AG09319 (cell line): ENCODE measurements at regions not wholly inside any gene's neighbourhood (a gene's known extent, or its start where the extent isn't known, plus 50 kb on each side); places are given as distances from the start of the nearest gene placed in this dataset.

ENCODE experiments used
- DNase-seq: peaks from one replicate; pipeline ENCODE4 v3.0.0-alpha.2; 2010; ENCODE audit warnings: low read depth; ENCODE audit errors: extremely low read depth
- TF ChIP-seq, protein P1 (sequence below): IDR thresholded peaks from 2 replicates; pipeline ENCODE4 v1.5.1; 2011; ENCODE audit warnings: low read depth, mild to moderate bottlenecking, inconsistent platforms, low read length, moderate library complexity

- no peak for DNase-seq
- TF ChIP-seq, protein P1, sequence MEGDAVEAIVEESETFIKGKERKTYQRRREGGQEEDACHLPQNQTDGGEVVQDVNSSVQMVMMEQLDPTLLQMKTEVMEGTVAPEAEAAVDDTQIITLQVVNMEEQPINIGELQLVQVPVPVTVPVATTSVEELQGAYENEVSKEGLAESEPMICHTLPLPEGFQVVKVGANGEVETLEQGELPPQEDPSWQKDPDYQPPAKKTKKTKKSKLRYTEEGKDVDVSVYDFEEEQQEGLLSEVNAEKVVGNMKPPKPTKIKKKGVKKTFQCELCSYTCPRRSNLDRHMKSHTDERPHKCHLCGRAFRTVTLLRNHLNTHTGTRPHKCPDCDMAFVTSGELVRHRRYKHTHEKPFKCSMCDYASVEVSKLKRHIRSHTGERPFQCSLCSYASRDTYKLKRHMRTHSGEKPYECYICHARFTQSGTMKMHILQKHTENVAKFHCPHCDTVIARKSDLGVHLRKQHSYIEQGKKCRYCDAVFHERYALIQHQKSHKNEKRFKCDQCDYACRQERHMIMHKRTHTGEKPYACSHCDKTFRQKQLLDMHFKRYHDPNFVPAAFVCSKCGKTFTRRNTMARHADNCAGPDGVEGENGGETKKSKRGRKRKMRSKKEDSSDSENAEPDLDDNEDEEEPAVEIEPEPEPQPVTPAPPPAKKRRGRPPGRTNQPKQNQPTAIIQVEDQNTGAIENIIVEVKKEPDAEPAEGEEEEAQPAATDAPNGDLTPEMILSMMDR, result no peak
Measured at GRCh38 chr10:120282421-120282820, 174.6 kb upstream of the PLPP4 start.

DNA sequence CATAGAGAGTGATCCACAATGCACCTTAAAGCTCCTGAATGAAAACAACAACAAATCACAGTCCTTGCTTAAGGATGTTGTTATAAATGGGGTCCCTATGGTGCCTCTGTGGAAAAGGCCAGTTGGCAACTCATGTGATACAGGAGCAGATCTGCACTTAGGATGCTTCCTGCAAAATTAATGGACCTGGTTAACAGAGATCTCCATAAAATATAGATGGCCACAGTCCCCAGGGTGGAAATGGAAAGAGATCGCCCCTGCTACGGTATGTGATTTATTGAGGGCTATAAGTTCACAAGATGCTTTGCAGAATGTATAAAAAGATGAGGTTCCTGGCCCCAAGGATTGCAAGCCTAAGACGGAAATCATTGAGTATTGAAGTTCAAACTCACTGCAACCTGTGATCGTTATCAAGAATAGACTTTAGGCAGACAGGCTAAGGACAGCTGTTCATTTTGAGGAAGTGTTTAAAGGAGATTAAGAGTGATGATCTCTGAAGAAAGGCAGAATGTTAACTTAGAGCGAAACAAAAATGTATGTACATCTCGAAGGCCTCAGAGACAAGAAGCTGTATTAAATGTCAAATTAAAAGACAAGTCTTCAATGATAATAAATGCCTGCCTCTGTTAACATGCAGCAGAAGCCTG is 174.1 kb upstream of the PLPP4 start:
- TF ChIP-seq, protein P1, result no peak
- no peak for DNase-seq

GRCh38 chr10:120285408-120285807 is 171.6 kb upstream of the PLPP4 start:
- DNase-seq, result no peak

DNA sequence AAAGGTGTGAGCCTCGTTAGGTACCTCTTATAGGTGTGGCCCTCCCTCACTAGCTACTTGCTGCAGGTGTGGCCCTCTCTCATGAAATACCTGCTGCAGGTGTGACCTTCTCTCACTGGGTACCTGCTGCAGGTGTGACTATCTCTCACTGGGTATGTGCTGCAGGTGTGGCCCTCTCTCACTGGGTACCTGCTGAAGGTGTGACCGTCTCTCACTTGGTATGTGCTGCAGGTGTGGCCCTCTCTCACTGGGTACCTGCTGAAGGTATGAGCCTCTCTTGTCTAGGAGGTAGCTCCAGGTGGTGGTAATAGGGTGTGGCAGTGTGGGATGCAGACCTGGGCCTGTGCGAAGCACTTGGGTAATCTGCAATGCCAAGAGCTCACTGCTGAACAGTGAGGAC is 170.7 kb upstream of the PLPP4 start:
- TF ChIP-seq, protein P1, result no peak
- no peak for DNase-seq

More at GRCh38 chr10:120285408-120285807, 171.6 kb upstream of the PLPP4 start:
- TF ChIP-seq, protein P1, result no peak

- no peak for DNase-seq
- TF ChIP-seq, protein P1, result no peak
Measured at GRCh38 chr10:120300513-120300912, 156.5 kb upstream of the PLPP4 start.

- TF ChIP-seq, protein P1, result no peak
- no peak for DNase-seq
Measured at GRCh38 chr10:120308589-120308988, 148.4 kb upstream of the PLPP4 start.

- no peak for DNase-seq
- TF ChIP-seq, protein P1, result no peak
Measured at GRCh38 chr10:120313715-120314114, 143.3 kb upstream of the PLPP4 start.
